Epithelial cell of esophagus (primary cell): ENCODE measurements at regions not wholly inside any gene's neighbourhood (a gene's known extent, or its start where the extent isn't known, plus 50 kb on each side); places are given as distances from the start of the nearest gene placed in this dataset.
A peak's percentile ranks its signal among the peaks of the same experiment; 100 is the strongest.

Experiments
- DNase-seq: peaks from one replicate; pipeline ENCODE4 v3.0.0; 2010; ENCODE audit warnings: low read depth
- H3K4me3 ChIP-seq: 2 replicates; pipeline ENCODE4 v1.5.1; 2011; ENCODE audit warnings: mild to moderate bottlenecking, low read length, control low read depth
- TF ChIP-seq, protein P1 (sequence below): IDR thresholded peaks from 2 replicates; pipeline ENCODE4 v1.5.1; 2011; ENCODE audit warnings: low read depth, mild to moderate bottlenecking, low read length, control low read depth, inconsistent platforms; ENCODE audit not compliant: insufficient read depth; ENCODE audit errors: missing control alignments

DNA sequence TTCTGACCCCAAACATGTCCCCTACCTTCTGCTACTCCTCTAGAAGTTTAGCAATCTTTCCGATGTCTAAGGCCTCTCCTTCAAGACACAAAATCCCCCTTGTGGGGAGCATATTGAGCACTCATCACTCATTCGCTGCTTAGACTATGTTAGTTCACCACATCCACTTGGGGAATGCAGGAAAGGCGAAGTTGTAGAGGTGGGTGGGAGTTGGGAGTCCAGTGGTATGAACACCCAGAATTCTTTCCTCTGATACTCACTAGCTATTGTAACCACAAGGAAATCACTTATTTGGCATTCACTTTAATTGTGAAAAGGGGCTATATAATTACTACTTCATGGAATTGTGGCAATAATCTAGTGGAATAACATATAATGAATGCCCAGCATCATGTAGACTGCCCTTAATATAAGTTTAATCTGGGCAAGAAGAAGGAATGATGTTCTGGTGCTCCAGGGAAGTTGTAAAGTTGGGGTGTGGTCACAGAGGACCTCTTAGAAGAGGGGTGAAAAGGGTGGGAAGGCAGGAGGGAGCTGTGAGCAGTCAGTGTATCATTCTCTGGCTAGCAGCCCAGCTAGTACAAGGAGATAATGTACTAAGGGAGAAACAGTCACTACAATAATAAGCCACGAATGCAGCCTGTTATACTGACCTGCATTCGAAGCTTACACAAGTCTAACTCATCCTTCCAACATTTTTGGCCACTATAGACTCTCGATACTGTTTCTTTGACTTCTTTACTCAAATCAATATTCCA is 468.2 kb upstream of the DIPK2B start:
- peak; percentile 64 for DNase-seq

DNA sequence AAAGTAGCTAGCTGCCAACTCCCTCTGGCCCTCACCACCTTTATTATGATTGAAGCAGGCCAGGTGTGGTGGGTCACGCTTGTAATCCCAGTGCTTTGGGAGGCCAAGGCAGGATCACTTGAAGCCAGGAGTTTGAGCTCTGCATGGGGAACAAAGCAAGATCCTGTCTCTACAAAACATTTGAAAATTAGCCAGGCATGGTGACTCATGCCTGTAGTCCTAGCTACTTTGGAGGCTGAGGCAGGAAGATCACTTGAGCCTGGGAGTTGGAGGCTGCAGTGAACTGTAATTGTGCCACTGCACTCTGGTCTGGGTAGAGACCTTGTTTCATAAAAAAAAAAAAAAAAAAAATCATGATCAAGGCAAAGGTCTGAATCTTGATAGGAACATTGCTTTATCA is 467.0 kb upstream of the DIPK2B start:
- H3K4me3 ChIP-seq: no peak overlapping the region
- TF ChIP-seq, protein P1, sequence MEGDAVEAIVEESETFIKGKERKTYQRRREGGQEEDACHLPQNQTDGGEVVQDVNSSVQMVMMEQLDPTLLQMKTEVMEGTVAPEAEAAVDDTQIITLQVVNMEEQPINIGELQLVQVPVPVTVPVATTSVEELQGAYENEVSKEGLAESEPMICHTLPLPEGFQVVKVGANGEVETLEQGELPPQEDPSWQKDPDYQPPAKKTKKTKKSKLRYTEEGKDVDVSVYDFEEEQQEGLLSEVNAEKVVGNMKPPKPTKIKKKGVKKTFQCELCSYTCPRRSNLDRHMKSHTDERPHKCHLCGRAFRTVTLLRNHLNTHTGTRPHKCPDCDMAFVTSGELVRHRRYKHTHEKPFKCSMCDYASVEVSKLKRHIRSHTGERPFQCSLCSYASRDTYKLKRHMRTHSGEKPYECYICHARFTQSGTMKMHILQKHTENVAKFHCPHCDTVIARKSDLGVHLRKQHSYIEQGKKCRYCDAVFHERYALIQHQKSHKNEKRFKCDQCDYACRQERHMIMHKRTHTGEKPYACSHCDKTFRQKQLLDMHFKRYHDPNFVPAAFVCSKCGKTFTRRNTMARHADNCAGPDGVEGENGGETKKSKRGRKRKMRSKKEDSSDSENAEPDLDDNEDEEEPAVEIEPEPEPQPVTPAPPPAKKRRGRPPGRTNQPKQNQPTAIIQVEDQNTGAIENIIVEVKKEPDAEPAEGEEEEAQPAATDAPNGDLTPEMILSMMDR: no peak
- DNase-seq: peak; percentile 3

More for the DNA sequence above, 468.2 kb upstream of the DIPK2B start:
- H3K4me3 ChIP-seq: no peak overlapping the region
- TF ChIP-seq, protein P1: no peak

GRCh38 chrX:45664727-45665290 is 464.1 kb upstream of the DIPK2B start:
- DNase-seq: no peak
- H3K4me3 ChIP-seq: no peak overlapping the region
- TF ChIP-seq, protein P1: no peak

GRCh38 chrX:45660477-45660876 is 459.8 kb upstream of the DIPK2B start:
- no peak for DNase-seq
- TF ChIP-seq, protein P1: no peak
- no peak overlapping the region for H3K4me3 ChIP-seq

DNA sequence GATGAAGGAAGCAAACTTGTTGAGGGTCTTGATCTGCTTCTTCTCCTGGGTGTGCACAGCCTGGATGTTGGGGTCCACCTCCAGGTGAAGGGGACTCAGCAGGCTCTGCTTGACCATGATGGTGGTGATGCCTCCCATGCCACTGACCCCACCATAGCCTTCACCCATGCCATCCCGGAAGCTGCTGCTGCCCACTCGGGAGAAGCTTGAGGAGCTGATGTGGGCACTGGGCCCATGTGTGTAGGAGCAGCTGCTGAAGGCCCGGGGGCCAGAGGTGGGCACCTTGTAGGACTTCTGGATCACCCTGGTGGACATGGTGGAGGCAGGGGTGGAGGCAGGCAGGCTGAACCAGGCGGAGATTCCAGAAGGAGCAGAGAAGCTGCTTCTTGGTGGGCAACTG is 432.7 kb upstream of the DIPK2B start:
- no peak for DNase-seq
- TF ChIP-seq, protein P1: no peak

DNA sequence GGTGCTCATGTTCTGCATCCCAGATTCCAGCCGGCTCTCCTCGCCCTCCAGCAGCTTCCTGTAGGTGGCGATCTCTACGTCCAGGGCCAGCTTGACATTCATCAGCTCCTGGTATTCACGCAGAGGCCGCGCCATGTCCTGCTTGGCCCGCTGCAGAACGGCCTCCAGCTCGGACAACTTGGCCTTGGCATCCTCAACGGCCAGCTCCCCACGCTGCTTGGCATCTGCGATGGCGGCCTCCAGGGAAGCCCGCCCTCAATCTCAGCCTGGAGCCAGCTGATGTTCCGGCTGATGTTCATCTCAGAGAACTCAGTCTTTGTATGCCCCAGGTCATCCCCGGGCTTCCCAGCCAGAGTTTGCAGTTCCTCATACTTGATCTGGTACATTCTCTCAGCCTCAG is 431.8 kb upstream of the DIPK2B start:
- TF ChIP-seq, protein P1: no peak
- no peak overlapping the region for H3K4me3 ChIP-seq
- no peak for DNase-seq

More for the DNA sequence above, 432.7 kb upstream of the DIPK2B start:
- no peak overlapping the region for H3K4me3 ChIP-seq
